HG03045 (cell line): ENCODE measurements at regions not wholly inside any gene's neighbourhood (a gene's known extent, or its start where the extent isn't known, plus 50 kb on each side); places are given as distances from the start of the nearest gene placed in this dataset.
"Not testable (repeated sequence)": the region's sequence is repeated elsewhere in the genome, so short reads cannot be mapped to it uniquely, and the experiment has no call there.

Source experiments
- ATAC-seq: cut with Tn5 transposase; IDR thresholded peaks from one replicate; pipeline ENCODE4 v1.9.1; 2021; ENCODE audit warnings: mild to moderate bottlenecking, moderate library complexity; ENCODE audit not compliant: unreplicated experiment

GRCh38 chr3:5899014-5899761 lies 711.7 kb downstream of the EDEM1 start:
- no peak for ATAC-seq

DNA sequence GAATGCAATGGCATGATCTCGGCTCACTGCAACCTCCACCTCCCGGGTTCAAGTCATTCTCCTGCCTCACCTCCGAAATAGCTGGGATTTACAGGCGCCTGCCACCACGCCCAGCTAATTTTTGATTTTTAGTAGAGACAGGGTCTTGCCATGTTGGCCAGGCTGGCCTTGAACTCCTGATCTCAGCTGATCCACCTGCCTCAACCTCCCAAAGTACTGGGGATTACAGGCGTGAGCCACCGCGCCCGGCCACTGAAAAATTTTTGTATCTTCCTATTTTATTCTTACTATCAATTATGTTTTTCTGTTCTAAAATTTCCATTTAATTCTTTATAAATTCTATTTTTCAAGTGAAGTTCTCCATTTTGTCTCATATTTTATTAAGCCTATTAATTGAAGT lies 730.4 kb downstream of the EDEM1 start:
- no peak for ATAC-seq

- ATAC-seq = no peak
Measured at GRCh38 chr3:5918626-5919025, 731.1 kb downstream of the EDEM1 start.

- ATAC-seq = no peak
Measured at GRCh38 chr3:5929027-5929426, 741.5 kb downstream of the EDEM1 start.

GRCh38 chr3:5944061-5944460 lies 756.6 kb downstream of the EDEM1 start:
- ATAC-seq = not testable (repeated sequence)

GRCh38 chr3:5948084-5948483 lies 760.6 kb downstream of the EDEM1 start:
- ATAC-seq = no peak

- ATAC-seq = no peak
Measured at GRCh38 chr3:5951026-5951425, 763.5 kb downstream of the EDEM1 start.

- ATAC-seq = no peak
Measured at GRCh38 chr3:5972586-5972985, 785.1 kb downstream of the EDEM1 start.

DNA sequence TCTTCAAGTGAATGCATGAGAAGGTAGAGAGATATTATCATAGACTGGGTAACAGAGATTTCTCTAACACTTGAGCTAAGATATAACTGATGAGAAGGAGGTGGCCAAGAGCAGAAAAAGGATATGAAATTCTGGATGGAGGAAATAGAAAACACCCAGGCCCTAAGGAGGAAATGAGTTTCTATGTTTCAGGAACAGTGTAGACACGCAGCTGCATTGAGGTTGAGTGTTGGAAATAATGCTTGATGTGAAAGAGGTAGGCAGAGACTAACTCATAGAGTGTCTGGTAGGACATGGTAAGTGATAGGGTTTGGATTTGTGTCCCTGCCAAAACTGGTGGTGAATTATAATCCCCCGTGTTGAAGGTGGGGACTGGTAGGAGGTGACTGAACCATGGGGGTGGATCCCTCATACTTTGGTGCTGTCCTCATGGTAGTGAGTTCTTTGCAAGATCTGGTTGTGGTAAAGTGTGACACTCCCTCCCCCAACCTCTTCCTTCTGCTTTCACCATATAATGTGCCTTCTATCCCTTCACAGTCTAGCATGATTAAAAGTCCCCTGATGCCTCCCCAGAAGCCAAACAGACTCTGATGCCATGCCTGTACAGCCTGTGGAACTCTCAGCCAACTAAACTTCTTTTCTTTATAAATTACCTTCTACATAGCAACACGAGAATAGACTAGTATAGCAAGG lies 787.3 kb downstream of the EDEM1 start:
- no peak for ATAC-seq

DNA sequence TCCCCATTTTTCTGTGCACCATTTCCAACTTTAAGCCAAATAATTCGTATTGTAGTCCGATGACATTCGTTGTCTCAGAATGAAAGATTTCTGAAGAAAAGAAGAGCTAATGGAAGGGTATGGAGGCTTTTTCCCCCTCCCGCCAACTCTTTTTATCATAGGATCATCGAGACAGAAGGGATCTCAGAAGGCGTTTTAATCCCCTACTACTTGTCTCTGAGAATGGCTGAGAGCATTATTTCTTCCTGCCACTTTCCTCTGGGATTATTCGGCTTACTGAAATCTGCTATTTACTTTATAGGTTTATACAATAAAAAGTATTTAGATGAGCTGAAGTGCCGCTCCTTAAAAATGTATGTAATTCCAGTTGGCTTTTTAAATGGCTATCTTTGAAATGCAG lies 789.8 kb downstream of the EDEM1 start:
- no peak for ATAC-seq

DNA sequence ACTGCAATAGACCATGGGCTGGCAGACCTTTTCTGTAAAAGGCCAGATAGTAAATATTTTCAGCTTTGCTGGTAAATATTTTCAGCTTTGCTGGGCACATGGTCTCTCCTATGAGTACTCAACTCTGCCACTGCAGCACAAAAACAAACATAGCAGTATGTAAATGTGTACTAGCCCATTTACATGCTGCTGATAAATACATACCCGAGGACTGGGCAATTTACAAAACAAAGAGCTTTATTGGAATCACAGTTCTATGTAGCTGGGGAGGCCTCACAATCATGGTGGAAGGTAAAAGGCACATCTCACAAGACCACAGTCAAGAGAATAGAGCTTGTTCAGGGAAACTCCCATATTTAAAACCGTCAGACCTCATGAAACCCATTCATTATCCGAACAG lies 793.0 kb downstream of the EDEM1 start:
- no peak for ATAC-seq

DNA sequence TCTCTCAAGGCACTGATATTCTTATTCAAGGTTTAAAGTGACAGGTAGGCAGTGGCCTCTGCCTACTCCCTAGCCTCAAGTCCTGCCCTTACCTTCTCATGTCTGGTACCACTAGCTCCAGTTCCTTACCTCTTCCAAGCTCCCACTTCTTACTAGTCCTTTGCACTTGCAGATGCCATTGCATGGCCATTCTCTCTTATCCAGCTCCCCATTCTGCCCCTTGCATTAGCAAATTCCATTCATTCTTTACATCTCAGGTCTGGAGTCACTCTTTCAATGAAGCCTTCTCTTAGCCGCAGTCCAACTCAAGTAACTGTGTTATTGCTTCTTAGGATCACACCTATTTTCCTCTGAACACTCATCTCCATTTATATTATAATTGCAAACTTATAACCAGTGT lies 807.1 kb downstream of the EDEM1 start:
- no peak for ATAC-seq

DNA sequence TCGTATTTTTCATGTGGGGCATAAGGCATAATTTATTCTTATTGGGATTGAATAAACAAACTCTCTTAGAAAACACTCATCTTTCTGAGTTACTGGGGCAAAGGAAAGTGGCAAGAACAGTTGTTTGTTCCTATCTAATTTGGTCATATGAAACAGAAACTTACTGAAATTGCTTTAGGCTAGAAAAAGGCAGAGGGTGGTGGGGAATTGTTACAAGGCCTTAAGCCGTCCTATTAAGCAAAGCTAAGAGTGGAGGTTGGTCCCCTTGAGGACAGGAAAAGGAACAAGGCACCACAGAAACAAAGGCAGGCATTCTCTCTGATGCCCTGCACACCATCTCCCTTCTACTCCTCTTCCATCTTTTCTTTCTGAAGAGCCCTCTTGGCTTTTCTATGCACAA lies 830.9 kb downstream of the EDEM1 start:
- no peak for ATAC-seq

DNA sequence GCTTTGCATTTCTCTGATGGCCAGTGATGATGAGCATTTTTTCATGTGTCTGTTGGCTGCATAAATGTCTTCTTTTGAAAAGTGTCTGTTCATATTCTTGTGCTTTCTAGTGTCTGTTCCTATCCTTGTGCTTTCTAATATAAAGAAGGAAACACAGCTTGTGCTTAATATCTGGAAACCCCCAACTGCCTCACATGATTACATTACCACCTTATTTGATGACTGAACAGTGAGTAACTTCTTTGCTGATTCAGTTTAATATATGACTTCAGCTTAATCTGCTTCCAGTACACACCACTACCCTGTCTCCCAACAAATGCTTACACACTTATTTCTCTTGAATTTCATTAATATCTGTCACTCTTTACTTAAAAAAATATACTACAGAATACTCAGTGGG lies 835.1 kb downstream of the EDEM1 start:
- ATAC-seq = no peak

- no peak for ATAC-seq
Measured at GRCh38 chr3:6025032-6025431, 835.9 kb upstream of the GRM7 start.

- ATAC-seq = not testable (repeated sequence)
Measured at GRCh38 chr3:6030648-6031047, 830.3 kb upstream of the GRM7 start.

DNA sequence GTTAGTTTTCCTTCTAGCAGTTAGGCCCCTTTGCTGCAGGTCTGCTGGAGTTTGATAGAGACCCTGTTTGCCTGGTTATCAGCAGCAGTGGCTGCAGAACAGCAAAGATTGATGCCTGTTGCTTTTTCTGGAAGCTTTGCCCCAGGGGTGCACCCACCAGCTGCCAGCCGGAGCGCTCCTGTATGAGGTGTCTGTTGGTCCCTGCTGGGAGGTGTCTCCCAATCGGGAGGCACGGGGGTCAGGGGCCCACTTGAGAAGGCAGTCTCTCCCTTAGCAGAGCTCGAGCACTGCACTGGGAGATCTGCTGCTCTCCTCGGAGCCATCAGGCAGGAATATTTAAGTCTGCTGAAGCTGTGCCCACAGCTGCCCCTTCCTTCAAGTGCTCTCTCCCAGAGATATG lies 825.3 kb upstream of the GRM7 start:
- ATAC-seq = no peak

DNA sequence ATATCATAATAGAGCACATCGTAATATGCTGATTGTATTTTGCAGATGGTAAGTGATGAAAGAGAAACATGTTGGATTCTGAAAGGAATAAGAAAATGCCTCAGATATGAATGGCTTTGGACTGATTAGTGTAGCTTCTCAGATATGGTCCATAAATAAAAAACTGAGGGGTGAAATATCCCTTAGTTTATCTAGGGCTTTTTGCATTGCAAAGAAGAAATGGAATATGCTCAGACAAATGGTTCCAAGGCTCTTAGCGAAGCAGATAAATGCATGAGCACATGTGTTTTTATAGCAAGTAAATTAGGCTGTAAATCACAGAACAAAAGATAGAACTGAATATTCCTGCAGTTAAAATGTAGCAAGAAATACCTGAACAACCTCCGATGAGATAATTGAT lies 820.9 kb upstream of the GRM7 start:
- ATAC-seq = no peak

- ATAC-seq = no peak
Measured at GRCh38 chr3:6041894-6042293, 819.0 kb upstream of the GRM7 start.

DNA sequence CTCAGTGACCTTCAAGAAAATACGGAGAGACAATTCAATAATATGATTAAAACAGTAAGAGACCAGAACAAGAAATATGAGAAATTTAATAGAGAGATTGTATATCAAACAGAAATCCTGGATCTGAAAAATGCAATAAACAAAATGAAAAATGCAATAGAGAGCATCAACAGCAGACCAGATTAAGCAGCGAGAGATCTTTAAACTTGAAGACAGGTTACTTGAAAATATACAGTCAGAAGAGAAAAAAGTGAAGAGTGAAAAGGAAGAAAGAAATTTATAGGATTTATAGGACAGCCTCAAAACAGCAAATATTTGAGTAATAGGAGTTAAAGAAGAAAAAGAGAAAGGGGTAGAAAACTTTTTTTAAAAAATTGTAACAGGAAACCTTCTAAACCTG lies 813.9 kb upstream of the GRM7 start:
- no peak for ATAC-seq

- ATAC-seq = no peak
Measured at GRCh38 chr3:6060251-6060650, 800.7 kb upstream of the GRM7 start.

DNA sequence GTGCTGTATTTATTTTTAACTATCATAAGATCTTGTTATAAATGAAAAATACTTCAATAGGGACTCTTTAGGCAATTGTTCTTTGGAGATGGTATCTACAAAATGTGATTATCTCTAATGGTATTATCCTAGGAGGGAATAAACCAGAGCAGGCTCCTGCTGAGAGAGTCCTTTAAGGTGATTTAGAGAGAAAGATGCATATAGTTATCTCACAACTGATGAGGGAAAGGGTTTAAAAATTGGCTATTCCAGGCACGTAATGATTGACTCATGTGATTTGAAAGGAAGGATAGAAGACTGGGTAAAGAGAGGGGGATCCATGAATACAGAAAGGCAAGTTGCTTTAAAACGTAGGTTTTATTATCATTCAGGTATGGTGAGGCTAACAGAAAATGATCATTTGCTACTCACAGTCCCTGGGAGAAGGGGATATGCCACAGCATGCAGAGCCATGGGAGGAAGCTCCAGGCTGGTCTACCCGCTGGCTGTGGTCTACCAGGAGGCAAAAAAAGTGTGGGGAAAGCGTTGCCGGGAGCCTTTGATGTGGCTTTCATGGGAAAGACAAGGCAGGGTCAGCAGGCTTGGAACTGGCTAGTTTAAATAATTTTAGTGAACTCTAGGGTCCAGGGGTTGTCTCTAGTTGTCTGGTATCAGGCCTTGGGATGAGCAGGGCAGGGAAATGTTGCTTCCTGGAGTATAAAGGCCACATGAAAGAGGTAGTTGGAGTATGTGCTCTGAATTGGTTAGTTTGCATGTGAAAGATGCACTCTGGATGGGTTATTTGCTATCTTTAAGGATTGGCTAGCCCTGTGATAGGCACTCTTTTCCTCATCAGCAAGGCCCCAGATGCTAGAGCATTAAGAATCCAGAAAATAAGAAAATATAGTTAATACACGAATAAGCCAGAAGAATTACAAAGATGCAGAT lies 798.4 kb upstream of the GRM7 start:
- no peak for ATAC-seq
